Kidney (tissue), 13 donors: ENCODE measurements at regions not wholly inside any gene's neighbourhood (a gene's known extent, or its start where the extent isn't known, plus 50 kb on each side); places are given as distances from the start of the nearest gene placed in this dataset.

Experiments
- DNase-seq, 5 donors: peaks; one replicate each; pipeline ENCODE4 v3.0.0-alpha.2; 2013 to 2020
- FAIRE-seq: peaks from 2 replicates; lab custom pipeline; 2012; peaks lifted over from hg19 to GRCh38; lab: Jason Lieb, UNC
- H3K27ac ChIP-seq, 2 donors: one replicate each; pipeline ENCODE4 v1.7.0; 2013; ENCODE audit warnings: low read depth in 2 of 2, low read length in 2 of 2, inconsistent platforms in 1 of 2
- H3K27me3 ChIP-seq: one replicate; pipeline ENCODE4 v1.7.1; 2013; ENCODE audit warnings: low read length, inconsistent platforms; ENCODE audit not compliant: control insufficient read depth, insufficient read depth
- H3K36me3 ChIP-seq, 3 donors: one replicate each; pipeline versions ENCODE4 v1.7.0 to v1.7.1; 2013; ENCODE audit warnings: low read length in 3 of 3, control low read depth in 1 of 3, inconsistent platforms in 1 of 3; ENCODE audit not compliant: insufficient read depth in 3 of 3, control insufficient read depth in 2 of 3
- H3K4me1 ChIP-seq, 3 donors: one replicate each; pipeline versions ENCODE4 v1.7.0 to v1.7.1; 2013; ENCODE audit warnings: low read length in 3 of 3, inconsistent platforms in 1 of 3, low read depth in 1 of 3; ENCODE audit not compliant: control insufficient read depth in 2 of 3, insufficient read depth in 2 of 3
- H3K4me3 ChIP-seq, 3 donors: one replicate each; pipeline versions ENCODE4 v1.7.0 to v1.8.1; 2013; ENCODE audit warnings: low read length in 3 of 3, control low read depth in 1 of 3, inconsistent platforms in 1 of 3
- H3K9ac ChIP-seq, 3 donors: one replicate each; pipeline versions ENCODE4 v1.7.0 to v1.7.1; 2013; ENCODE audit warnings: low read length in 3 of 3, control low read depth in 1 of 3, inconsistent platforms in 1 of 3
- H3K9me3 ChIP-seq, 3 donors: one replicate each; pipeline versions ENCODE4 v1.7.0 to v1.7.1; 2013; ENCODE audit warnings: low read length in 3 of 3, control low read depth in 1 of 3, inconsistent platforms in 1 of 3; ENCODE audit not compliant: control insufficient read depth in 2 of 3, insufficient read depth in 1 of 3
- CTCF ChIP-seq: IDR thresholded peaks from 3 replicates; pipeline ENCODE4 v1.5.1; 2012; ENCODE audit warnings: mild to moderate bottlenecking, moderate library complexity, borderline replicate concordance; ENCODE audit not compliant: insufficient read depth; ENCODE audit errors: extremely low read depth
- intact Hi-C: fragments of 100-400 bp; cut with DNase I; formaldehyde crosslinking; loops from one replicate; pipeline ENCODE4 v1.11.1; 2022
- donor health status: control.
- donor health status: control.
- donor health status: control.
- donor health status: control.
- donor health status: control.
- donor health status: DM: yes; HTN: yes; CAD: no.
- donor health status: Normal renal cell carcinoma (clear cell type).

- no peaks in the 10 kb centered on the region for H3K36me3 ChIP-seq
- H3K4me1 ChIP-seq: peaks cover 0 to 5% (median 4%) of the 10 kb centered on the region in 3 donors
- no peak for TF ChIP-seq CTCF
- no peak overlapping the region for H3K4me3 ChIP-seq
- DNase-seq (peak in 2 of 5 donors; percentile 40 to 65), FAIRE-seq (no peak)
- no peaks in the 10 kb centered on the region for H3K27me3 ChIP-seq
- H3K9me3 ChIP-seq: no peaks in the 10 kb centered on the region
- no peak overlapping the region for H3K27ac ChIP-seq
- intact Hi-C loops: no loop called here
- H3K9ac ChIP-seq: no peak overlapping the region
These were observed 483.9 kb upstream of the TBL1XR1 start for GRCh38 chr3:177681156-177681555.

GRCh38 chr3:177681852-177682251, 484.6 kb upstream of the TBL1XR1 start:
- DNase-seq (no peak), FAIRE-seq (no peak)
- H3K27ac ChIP-seq: no peak overlapping the region
- H3K9ac ChIP-seq: no peak overlapping the region
- intact Hi-C loops: no loop called here
- H3K9me3 ChIP-seq: no peaks in the 10 kb centered on the region
- TF ChIP-seq CTCF: no peak
- no peaks in the 10 kb centered on the region for H3K27me3 ChIP-seq
- H3K4me1 ChIP-seq: peaks cover 0 to 4% (median 0%) of the 10 kb centered on the region in 3 donors
- no peak overlapping the region for H3K4me3 ChIP-seq
- H3K36me3 ChIP-seq: no peaks in the 10 kb centered on the region

GRCh38 chr3:177683586-177683985, 486.3 kb upstream of the TBL1XR1 start:
- no peak for TF ChIP-seq CTCF
- Histone ChIP-seq H3K27me3 (no peaks in the 10 kb centered on the region), H3K36me3 (no peaks in the 10 kb centered on the region), H3K4me1 (peaks cover 0 to 4% (median 0%) of the 10 kb centered on the region in 3 donors), H3K9me3 (no peaks in the 10 kb centered on the region), H3K4me3 (no peak overlapping the region), H3K27ac (no peak overlapping the region), H3K9ac (no peak overlapping the region)
- FAIRE-seq: no peak
- intact Hi-C loops: no loop called here
- DNase-seq: no peak

- intact Hi-C loops: no loop called here
- H3K4me3 ChIP-seq: no peak overlapping the region
- DNase-seq (no peak), FAIRE-seq (no peak)
- no peaks in the 10 kb centered on the region for H3K27me3 ChIP-seq
- no peaks in the 10 kb centered on the region for H3K36me3 ChIP-seq
- no peak overlapping the region for H3K9ac ChIP-seq
- peaks cover 0 to 4% (median 0%) of the 10 kb centered on the region in 3 donors for H3K4me1 ChIP-seq
- TF ChIP-seq CTCF: no peak
- H3K27ac ChIP-seq: no peak overlapping the region
- no peaks in the 10 kb centered on the region for H3K9me3 ChIP-seq
These were observed 489.4 kb upstream of the TBL1XR1 start for GRCh38 chr3:177686671-177687070.
